ENCODE measurements at regions not wholly inside any gene's neighbourhood (a gene's known extent, or its start where the extent isn't known, plus 50 kb on each side); places are given as distances from the start of the nearest gene placed in this dataset.

GRCh38 chr5:120016717-120017382, 387.5 kb downstream of the FAM170A start:
- FAIRE-seq: no peak

GRCh38 chr5:120017513-120017912, 388.2 kb downstream of the FAM170A start:
- FAIRE-seq: no peak

DNA sequence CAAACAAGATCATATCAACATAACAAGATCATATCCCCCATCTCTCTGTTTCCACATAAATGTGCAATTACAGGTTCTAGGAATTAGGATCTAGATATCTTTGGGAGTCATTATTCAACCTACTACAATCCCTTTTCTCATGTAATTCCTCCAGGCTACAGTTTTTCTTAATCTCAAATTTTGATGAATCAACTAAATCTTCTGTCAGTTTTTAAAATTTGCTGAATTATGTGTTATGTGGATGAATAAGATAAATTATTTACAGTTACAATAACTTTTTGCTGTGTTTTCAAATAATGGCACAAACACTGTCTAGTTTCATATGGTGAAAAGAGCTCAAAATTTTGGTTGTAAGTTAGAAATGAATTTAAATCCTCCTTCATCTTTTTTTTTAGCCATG, 405.8 kb downstream of the FAM170A start:
- FAIRE-seq: no peak

DNA sequence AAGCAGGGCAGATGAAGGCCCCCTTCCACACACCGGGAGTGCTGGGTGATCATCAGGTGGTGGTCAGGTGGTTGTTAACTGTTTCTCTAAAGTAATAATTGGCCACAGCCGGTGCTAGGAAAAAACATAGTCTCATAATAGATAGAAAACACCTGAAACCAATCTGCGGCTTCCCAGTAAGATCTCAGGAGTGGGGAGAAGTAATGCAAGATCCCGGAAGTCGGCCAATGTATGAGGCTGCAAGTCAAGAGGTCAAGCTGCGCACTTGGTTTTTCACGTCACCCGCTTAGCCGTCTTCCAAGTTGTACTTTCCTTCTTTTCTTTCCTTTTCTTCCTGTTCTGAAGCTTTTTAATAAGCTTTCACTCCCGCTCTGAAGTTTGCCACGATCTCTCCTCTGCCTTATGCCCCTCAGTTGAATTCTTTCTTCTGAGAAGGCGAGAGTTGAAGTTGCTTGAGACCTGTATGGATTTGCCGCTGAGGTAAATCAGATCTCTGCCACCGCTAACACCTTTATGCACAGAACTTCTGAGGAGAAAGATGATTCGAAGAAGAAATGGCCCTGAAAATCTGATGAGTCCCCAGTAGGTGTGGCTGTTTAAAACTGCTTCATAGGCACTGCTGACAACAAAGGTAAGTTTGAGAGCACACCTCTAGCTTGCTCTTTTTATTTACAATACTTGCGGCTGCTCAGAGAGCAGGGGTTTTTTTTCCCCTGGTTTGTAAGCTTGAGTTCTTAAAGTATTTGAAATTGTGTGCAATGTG, 406.6 kb downstream of the FAM170A start:
- FAIRE-seq: no peak

DNA sequence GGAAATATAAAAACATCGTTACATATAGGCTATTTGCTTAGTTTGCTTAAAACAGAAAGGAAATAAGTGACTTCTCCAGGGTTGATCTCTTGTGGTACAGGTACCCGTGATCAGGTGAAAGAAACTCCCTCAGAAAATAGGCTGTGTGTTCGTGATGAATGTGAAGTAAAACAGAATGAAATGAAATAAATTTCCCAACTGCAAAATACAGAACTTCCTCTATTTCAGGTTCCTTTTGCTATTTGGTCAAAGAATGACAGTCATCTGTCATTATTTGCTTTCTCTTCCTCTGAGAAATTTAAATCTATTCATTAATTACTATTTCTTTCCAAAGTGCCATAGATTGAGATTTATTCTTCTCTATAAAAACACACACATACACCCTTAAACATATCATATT, 408.1 kb downstream of the FAM170A start:
- no peak for FAIRE-seq

DNA sequence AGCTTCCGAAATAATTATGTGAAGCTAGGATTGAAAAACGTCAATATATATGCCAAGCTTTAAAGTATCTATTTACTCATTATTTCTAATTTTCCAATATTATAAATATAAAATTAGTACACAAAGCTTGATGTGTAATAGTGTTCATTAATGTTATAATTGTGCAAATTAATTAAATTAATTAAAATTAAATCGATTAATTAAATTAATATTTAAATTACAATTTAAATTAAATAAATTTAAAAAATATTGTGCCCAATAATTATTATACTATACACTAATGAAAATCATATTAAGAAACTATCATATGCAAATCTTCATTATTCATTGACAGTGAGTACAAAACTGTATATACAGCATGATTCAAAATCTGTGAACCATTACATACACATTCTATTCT, 409.8 kb downstream of the FAM170A start:
- FAIRE-seq: peak; percentile 95

- FAIRE-seq: no peak
Measured at GRCh38 chr5:120043431-120043830, 414.1 kb downstream of the FAM170A start.

GRCh38 chr5:120052916-120053828, 410.9 kb upstream of the PRR16 start:
- FAIRE-seq: no peak

- no peak for FAIRE-seq
Measured at GRCh38 chr5:120053841-120054240, 410.3 kb upstream of the PRR16 start.

DNA sequence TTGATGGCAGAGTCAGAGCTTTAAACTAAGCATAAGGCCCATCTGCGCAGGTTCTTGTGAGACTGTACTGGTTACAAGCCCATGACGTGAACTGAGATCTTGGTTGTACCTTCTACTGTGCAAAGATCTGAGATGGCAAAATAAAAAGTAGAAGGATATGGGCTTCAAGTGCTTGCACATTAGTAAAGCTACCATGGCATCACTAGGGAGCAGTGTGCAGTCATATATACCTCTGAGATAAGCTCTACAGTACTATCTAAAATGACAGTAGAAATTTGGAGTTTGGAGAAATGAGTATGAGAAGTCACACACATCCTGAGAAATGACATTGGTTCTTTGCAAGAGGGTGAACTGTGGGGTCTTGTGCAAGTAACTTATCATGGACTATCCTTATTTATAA, 408.2 kb upstream of the PRR16 start:
- FAIRE-seq: no peak

GRCh38 chr5:120062515-120062917, 401.6 kb upstream of the PRR16 start:
- no peak for FAIRE-seq

DNA sequence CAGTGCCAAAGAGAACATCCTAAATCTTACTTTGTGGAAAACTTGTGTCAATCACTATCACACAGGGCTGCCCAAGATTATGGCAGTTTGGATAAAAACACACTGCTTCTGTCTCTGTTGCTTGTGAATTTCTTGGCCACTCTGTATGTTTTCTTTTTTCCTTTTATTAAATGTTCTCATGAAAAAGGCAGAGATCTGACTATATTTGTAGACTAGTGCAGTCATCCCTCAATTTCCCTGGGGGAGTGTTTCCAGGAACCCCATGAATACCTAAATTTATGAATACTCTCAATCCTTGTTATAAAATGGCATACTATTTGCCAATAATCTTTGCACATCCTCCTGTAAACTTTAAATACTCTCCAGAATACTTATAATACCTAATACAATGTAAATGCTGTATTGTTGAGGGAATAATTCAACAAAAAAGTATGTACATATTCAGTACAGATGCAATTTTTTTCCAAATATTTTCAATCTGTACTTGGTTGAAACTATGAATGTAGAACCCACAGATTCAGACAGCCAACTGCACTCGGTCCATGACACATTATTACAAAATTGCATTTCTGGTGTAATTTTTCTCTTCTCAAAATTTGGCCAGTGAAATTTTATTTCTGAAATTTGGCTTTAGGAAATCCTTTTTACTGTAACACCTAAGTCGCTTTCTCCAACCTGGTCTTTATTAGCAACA, 391.9 kb upstream of the PRR16 start:
- no peak for FAIRE-seq

GRCh38 chr5:120073722-120074121, 390.4 kb upstream of the PRR16 start:
- FAIRE-seq: no peak

DNA sequence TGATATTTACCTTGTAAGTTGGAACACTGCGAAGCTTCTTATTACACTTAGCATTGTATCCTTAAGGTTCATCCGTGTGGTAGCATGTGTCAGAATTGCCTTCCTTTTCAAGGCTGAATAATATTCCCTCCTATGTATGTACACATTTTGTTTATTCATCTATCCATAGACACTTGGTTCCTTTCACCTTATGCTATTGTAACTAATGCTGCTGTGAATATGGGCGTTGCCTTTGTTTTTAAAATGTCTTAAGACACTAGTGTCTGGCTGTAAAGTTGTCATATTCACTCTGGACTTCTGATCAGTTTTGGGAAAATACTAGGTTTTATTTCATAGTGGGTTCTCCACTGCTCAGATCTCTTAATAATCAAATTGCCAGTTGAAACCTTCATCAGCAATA, 383.3 kb upstream of the PRR16 start:
- FAIRE-seq: no peak

DNA sequence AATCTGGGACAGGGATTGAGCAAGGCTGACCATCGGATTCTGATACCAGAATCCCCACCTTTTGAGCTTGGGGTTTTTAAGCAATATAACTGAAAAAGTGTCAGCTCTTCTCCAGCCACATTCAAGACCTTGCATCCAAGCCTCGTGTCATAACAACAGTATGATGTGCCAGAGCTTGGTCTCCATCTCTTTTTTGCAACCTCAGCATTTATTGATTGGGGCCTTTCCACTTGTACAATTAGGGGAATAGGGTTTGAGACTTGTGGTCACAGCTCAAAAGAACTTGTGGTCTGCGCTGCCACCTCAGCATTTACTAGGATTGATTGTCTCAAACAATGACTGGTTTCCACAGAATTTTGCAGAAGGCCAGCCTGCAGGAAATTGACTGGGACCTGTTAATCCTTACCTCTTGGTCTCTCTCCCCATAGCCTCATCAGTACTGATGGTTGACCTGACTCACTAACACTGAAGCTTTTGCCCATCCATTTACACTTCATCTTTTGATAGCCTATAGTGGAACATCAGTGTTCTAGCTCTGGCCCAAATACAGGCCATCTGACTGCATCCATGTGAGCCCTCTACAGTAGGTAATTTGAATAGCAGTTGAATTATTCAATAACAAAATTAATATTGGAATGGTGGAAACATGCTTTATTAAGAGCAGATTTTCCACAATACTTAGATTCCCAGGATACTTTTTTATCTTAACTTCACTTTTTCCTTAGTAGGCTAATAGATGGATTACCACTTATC, 381.6 kb upstream of the PRR16 start:
- FAIRE-seq: no peak

GRCh38 chr5:120083851-120084542, 380.1 kb upstream of the PRR16 start:
- peak; percentile 14 for FAIRE-seq

DNA sequence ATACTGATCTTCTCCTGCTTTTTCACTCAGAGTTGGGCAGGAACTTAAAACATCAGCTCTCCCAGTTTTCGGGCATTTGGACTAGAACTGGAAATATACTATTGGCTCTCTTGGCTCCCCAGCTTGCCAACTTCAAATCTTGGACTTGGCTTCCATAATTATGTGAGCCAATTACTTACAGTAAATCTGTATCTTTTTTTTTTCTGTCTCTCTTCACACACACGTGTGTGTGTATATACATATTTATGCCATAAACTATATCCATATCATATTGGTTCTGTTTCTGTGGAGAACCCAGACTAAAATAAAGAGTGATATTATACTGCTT, 379.6 kb upstream of the PRR16 start:
- FAIRE-seq: no peak

DNA sequence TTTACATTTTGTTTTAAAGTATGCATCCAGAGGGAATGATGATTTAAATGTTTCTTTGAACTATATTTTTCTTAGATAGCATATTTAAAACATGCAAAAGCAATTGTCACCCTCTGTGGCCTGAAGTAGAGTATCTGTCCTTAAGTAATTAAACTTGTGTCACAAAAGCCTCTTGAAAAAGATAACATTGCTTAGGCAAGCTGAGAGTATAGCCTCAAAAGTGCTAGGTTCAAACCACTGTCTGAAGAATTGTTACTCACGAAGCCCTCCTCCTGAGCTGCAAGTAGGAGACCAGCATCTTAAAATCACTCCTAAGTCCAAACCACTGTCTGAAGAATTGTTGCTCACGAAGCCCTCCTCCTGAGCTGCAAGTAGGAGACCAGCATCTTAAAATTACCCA, 378.0 kb upstream of the PRR16 start:
- FAIRE-seq: no peak

GRCh38 chr5:120088412-120088811, 375.7 kb upstream of the PRR16 start:
- no peak for FAIRE-seq

- no peak for FAIRE-seq
Measured at GRCh38 chr5:120088836-120089235, 375.3 kb upstream of the PRR16 start.

DNA sequence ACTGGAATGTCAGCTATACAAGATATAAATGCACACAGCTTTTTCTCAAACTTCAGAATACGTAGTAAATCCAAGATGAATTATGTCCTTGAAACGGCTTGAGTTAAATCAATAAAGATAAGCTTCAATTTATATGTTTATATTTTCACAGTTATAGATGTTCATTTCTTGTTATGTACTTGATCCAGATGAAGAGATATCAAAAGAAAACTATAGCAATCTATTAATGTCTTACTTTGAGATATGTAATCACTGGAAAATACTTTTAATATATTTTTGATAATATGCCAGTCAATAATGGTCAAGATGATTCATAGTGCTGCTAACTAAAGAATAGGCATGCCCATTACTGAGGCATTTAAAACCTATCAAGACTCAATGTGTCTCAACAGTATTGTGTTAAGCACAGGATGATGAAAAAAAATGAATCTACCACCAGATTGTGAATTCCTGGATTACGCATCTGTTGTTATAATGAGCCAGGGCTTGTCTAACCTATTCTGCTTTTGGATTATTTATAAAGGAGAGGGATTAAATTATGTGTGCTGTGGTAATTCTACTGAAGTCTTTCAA, 372.6 kb upstream of the PRR16 start:
- no peak for FAIRE-seq

Measured in A204.1 (cell line).